ENCODE measurements at regions not wholly inside any gene's neighbourhood (a gene's known extent, or its start where the extent isn't known, plus 50 kb on each side); places are given as distances from the start of the nearest gene placed in this dataset.
"Not testable (repeated sequence)": the region's sequence is repeated elsewhere in the genome, so short reads cannot be mapped to it uniquely, and the experiment has no call there.

DNA sequence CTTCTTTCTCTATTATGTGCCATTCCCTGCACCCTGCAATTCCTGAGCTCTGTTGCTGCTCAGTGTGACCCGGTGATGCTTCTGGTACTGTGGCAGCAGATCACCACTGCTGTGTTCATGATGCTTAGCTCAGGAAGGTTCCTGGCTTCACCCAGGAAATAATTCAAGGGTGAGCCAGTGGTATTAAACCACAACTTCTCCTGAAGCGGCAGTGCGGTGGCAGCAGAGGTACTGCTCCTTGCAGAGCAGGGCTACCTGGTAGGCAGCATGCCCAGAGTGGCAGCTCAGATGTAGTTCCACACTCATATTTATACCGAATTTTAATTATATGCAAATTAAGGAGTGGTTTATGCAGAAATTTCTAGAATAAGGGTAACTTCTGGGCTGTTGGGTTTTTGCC is 213.8 kb upstream of the ZNF608 start:
- no peak for DNase-seq (ENCODE audit: low spot score in 2 of 2)
- TF ChIP-seq POLR2A (IDR thresholded peaks at IDR 0.05): no peak
- TF ChIP-seq, protein P1, sequence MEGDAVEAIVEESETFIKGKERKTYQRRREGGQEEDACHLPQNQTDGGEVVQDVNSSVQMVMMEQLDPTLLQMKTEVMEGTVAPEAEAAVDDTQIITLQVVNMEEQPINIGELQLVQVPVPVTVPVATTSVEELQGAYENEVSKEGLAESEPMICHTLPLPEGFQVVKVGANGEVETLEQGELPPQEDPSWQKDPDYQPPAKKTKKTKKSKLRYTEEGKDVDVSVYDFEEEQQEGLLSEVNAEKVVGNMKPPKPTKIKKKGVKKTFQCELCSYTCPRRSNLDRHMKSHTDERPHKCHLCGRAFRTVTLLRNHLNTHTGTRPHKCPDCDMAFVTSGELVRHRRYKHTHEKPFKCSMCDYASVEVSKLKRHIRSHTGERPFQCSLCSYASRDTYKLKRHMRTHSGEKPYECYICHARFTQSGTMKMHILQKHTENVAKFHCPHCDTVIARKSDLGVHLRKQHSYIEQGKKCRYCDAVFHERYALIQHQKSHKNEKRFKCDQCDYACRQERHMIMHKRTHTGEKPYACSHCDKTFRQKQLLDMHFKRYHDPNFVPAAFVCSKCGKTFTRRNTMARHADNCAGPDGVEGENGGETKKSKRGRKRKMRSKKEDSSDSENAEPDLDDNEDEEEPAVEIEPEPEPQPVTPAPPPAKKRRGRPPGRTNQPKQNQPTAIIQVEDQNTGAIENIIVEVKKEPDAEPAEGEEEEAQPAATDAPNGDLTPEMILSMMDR (IDR thresholded peaks at IDR 0.05): no peak
- WGBS, 2 donors: 85 to 86% methylated on average over 4 of the region's 4 CpGs
- intact Hi-C loops (cut with DNase I; ENCODE audit: low total_unique reads): no loop called here
- no peak overlapping the region for H3K4me3 ChIP-seq (ENCODE audit: low read depth, poor library complexity, severe bottlenecking)

DNA sequence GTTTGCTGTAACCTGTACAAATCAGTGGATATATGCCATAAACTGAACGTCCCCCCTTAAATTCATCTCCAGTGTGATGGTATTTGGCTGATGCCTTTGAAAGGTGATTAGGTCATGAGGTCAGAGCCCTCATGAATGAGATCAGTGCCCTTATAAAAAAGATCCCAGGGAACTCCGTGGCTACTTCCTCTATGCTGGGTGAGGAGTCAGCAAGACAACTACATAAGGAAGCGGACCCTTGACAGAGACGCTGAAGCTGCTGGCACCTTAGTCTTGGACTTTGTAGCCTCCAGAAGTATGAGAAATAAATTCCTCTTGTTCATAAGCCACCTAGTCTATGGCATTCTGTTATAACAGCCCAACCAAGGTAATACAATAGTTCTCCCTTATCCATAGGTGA is 215.1 kb upstream of the ZNF608 start:
- intact Hi-C loops (cut with DNase I; ENCODE audit: low total_unique reads): no loop called here
- WGBS, 2 donors: 83 to 90% methylated on average over 4 of the region's 4 CpGs
- DNase-seq (ENCODE audit: low spot score in 2 of 2): no peak
- TF ChIP-seq POLR2A (IDR thresholded peaks at IDR 0.05): no peak
- TF ChIP-seq, protein P1 (IDR thresholded peaks at IDR 0.05): no peak
- no peak overlapping the region for H3K4me3 ChIP-seq (ENCODE audit: low read depth, poor library complexity, severe bottlenecking)

DNA sequence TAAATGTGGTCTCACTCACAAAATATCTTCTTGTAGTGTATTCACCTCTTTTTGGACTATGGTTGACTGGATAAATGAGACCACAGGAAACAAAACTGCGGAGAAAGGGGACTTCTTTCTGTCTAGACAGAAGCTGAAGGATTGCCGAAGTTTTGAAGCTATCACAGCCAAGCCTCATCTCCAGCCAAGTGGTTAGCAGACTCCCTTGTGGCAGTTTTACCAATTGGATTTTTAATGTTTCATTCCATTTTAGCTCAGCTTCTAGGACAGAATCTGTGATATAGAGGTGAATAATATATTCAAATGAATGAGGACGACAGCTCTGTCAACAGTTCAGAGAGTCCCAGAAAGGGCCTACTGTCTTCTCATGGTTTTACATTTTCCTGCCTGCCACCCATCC is 215.7 kb upstream of the ZNF608 start:
- 66 to 72% methylated on average over 3 of the region's 3 CpGs for WGBS, 2 donors
- H3K4me3 ChIP-seq (ENCODE audit: low read depth, poor library complexity, severe bottlenecking): no peak overlapping the region
- TF ChIP-seq POLR2A (IDR thresholded peaks at IDR 0.05): no peak
- TF ChIP-seq, protein P1 (IDR thresholded peaks at IDR 0.05): no peak
- no peak for DNase-seq (ENCODE audit: low spot score in 2 of 2)
- intact Hi-C loops (cut with DNase I; ENCODE audit: low total_unique reads): no loop called here

DNA sequence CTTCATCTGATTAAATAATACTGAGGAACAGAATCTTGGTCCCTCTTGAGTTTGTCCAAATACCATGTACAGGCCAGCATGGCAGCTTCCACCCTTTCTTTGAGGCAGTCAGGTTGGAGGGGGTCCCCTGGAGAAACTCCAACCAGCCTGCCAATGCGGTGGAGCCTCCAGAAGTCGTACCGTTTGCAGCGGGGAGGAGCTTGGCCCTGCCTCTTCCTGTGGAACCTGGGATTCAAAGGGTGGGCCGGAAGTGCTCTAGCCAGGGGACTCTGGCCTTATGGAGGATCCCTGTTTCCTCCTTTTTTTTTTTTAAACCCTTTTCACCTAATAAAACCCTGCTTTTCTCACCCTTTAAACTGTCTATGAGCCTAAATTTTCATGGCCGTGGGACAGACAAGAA is 216.3 kb upstream of the ZNF608 start:
- no peak for DNase-seq (ENCODE audit: low spot score in 2 of 2)
- intact Hi-C loops (cut with DNase I; ENCODE audit: low total_unique reads): no loop called here
- WGBS, 2 donors: 70 to 76% methylated on average over 6 of the region's 6 CpGs
- no peak for TF ChIP-seq POLR2A (IDR thresholded peaks at IDR 0.05)
- TF ChIP-seq, protein P1 (IDR thresholded peaks at IDR 0.05): no peak
- no peak overlapping the region for H3K4me3 ChIP-seq (ENCODE audit: low read depth, poor library complexity, severe bottlenecking)

DNA sequence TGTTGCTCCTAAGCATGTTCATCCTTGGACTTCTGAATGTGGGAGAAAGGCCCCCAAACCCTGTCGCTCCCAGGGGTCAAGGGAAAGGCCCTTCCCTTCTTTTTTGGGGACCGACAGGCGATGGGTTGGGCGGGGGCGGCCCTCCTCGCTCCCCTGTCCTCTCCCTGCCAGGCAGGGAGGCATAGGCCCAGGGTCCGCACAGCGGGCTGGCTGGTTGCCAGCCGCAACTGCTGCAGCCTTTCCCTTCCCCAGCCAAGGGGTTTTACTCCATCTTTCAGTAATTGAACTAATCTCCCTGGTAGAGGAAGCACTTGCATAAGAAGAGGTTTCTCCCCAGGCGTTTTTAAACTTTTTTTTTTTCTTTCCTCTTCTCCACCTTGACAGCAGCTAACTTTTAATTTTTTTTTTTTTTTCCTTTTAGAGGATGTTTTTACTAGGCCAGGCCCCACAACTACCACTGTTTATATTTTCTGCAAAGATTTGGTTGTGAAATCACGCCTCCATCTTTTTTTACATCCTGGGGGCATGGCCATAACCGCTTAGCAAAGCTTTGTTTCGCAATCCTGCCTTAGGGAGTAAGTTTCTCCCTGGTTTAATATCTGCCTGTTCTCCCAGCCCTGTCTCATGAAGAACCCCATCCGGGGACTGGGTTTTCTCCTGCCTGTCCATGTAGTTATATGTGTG is 216.9 kb upstream of the ZNF608 start:
- no peak overlapping the region for H3K4me3 ChIP-seq (ENCODE audit: low read depth, poor library complexity, severe bottlenecking)
- no peak for DNase-seq (ENCODE audit: low spot score in 2 of 2)
- TF ChIP-seq, protein P1 (IDR thresholded peaks at IDR 0.05): no peak
- no peak for TF ChIP-seq POLR2A (IDR thresholded peaks at IDR 0.05)
- intact Hi-C loops (cut with DNase I; ENCODE audit: low total_unique reads): no loop called here
- 67 to 72% methylated on average over 14 of the region's 14 CpGs for WGBS, 2 donors

DNA sequence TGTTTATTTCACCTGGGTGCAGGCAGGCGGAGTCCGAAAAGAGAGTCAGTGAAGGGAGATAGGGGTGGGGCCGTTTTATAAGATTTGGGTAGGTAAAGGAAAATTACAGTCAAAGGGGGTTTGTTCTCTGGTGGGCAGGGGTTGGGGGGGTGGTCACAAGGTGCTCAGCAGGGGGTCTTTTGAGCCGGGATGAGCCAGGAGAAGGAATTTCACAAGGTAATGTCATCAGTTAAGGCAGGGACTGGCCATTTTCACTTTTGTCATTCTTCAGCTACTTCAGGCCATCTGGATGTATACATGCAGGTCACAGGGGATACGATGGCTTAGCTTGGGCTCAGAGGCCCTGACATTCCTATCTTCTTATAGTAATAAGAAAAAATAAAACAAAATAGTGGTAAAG is 220.3 kb upstream of the ZNF608 start:
- intact Hi-C loops (cut with DNase I; ENCODE audit: low total_unique reads): not testable (repeated sequence)

DNA sequence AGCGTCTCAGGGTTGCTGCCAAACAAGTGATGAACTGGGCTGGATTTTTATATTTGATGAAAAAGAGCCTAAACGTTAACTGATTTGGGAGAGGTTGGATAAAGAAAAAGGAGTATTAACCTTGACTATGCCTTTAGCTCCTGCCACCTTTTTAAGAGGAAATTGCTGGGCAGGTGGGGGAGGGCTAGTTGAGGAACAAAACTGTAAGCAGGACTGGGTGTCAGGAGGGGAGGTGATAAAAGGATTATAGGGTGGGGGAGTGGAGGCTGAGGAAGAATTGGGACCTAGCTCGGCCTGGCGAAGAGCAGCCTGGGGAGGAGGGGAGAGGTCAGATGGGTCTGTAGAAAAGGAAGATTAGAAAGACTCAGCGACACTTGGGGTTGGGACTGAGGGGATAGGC is 223.9 kb upstream of the ZNF608 start:
- intact Hi-C loops (cut with DNase I; ENCODE audit: low total_unique reads); DNase-seq (ENCODE audit: low spot score in 2 of 2); H3K4me3 ChIP-seq (ENCODE audit: low read depth, poor library complexity, severe bottlenecking): not testable (repeated sequence)
- whole genome bisulfite sequencing, 2 donors: 89 to 93% methylated on average over 5 of the region's 5 CpGs

More for the DNA sequence above, 220.3 kb upstream of the ZNF608 start:
- not testable (repeated sequence) for H3K4me3 ChIP-seq (ENCODE audit: low read depth, poor library complexity, severe bottlenecking); DNase-seq (ENCODE audit: low spot score in 2 of 2)
- WGBS, 2 donors: 75 to 89% methylated on average over 5 of the region's 5 CpGs

Measured in lower leg skin (tissue), 4 donors.